ENCODE measurements at regions not wholly inside any gene's neighbourhood (a gene's known extent, or its start where the extent isn't known, plus 50 kb on each side); places are given as distances from the start of the nearest gene placed in this dataset.

DNA sequence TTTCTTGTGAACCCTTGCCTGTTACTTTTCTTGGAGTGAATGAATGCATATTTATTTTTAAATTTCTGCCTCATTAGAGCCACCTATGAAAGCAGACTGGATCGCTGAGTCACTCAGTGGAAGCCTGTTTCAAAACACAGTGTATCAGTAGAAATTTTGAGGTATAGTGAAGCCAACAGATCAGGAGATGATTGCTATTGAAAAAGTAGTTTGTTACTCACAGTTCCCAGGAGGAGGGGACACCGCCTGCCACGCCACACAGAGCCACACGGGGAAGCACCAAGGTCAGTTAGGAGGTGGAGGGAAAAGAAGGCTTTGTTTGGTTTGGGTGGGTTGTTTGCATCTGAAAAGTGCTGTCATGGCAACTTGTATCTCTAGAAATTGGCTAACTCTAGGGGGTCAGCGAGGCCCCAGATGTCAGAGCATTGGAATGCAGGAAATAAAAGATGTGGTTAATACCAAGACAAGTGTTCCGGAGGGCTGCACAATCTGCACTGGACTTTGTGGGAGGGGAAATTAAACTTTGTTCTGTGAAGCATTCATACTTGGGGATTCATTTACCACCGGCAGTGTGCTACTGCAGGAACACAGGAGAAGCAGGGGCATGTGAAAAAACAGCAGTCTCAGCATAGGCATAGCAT, 106.4 kb upstream of the SDK1 start:
- WGBS, 2 donors, result 45 to 49% methylated on average over 7 of the region's 7 CpGs
- H3K27me3 ChIP-seq, result no peaks in the 10 kb centered on the region
- H3K36me3 ChIP-seq (replicated peaks in 1 of 2; ENCODE audit: insufficient read depth in 1 of 2, low read depth in 2 of 2), result no peaks in the 10 kb centered on the region
- peak overlapping the region in 3 of 4 donors; percentile 32 to 88 (median 73) for H3K27ac ChIP-seq
- peak in 4 of 7 experiments; percentile 17 to 75 (median 51) for TF ChIP-seq CTCF (IDR thresholded peaks at IDR 0.05)
- peak in 2 of 3 donors; percentile 42 to 69 for TF ChIP-seq POLR2A (IDR thresholded peaks at IDR 0.05)
- H3K4me1 ChIP-seq, result peaks cover 21% of the 10 kb centered on the region
- intact Hi-C loops (cut with DNase I), result no loop called here
- H3K4me3 ChIP-seq, result no peak overlapping the region
- DNase-seq (peak; percentile 42 to 79 (median 60)), ATAC-seq (peak; percentile 93)
- H3K9me3 ChIP-seq, result no peaks in the 10 kb centered on the region

- no peak for TF ChIP-seq POLR2A (IDR thresholded peaks at IDR 0.05)
- no peak for TF ChIP-seq CTCF (IDR thresholded peaks at IDR 0.05)
- 76 to 80% methylated on average over 5 to 6 of the region's 6 CpGs for WGBS, 2 donors
- Histone ChIP-seq H3K36me3 (replicated peaks in 1 of 2; ENCODE audit: insufficient read depth in 1 of 2, low read depth in 2 of 2) (no peaks in the 10 kb centered on the region), H3K27me3 (no peaks in the 10 kb centered on the region), H3K9me3 (no peaks in the 10 kb centered on the region), H3K27ac (peak overlapping the region in 3 of 4 donors; percentile 32 to 88 (median 73)), H3K4me1 (peaks cover 21% of the 10 kb centered on the region), H3K4me3 (no peak overlapping the region)
- intact Hi-C loops (cut with DNase I), result no loop called here
- no peak for DNase-seq
- ATAC-seq, result no peak
These were observed 105.9 kb upstream of the SDK1 start for GRCh38 chr7:3195160-3195559.

- 84% methylated on average over 21 of the region's 21 CpGs for WGBS, 2 donors
These were observed 104.2 kb upstream of the SDK1 start for GRCh38 chr7:3196629-3197400.

GRCh38 chr7:3197567-3198213, 103.4 kb upstream of the SDK1 start:
- DNase-seq, result no peak
- no peak for ATAC-seq
- no peak for TF ChIP-seq POLR2A (IDR thresholded peaks at IDR 0.05)
- TF ChIP-seq CTCF (IDR thresholded peaks at IDR 0.05), result no peak
- H3K4me1 ChIP-seq, result peaks cover 25% of the 10 kb centered on the region
- no peaks in the 10 kb centered on the region for H3K36me3 ChIP-seq (replicated peaks in 1 of 2; ENCODE audit: insufficient read depth in 1 of 2, low read depth in 2 of 2)
- H3K27ac ChIP-seq, result no peak overlapping the region
- no peaks in the 10 kb centered on the region for H3K27me3 ChIP-seq
- H3K9me3 ChIP-seq, result no peaks in the 10 kb centered on the region
- intact Hi-C loops (cut with DNase I), result no loop called here
- no peak overlapping the region for H3K4me3 ChIP-seq
- 64 to 73% methylated on average over 11 of the region's 11 CpGs for WGBS, 2 donors

More at GRCh38 chr7:3196629-3197400, 104.2 kb upstream of the SDK1 start:
- H3K27me3 ChIP-seq, result no peaks in the 10 kb centered on the region
- no peaks in the 10 kb centered on the region for H3K9me3 ChIP-seq
- no peak for TF ChIP-seq CTCF (IDR thresholded peaks at IDR 0.05)
- H3K36me3 ChIP-seq (replicated peaks in 1 of 2; ENCODE audit: insufficient read depth in 1 of 2, low read depth in 2 of 2), result no peaks in the 10 kb centered on the region
- H3K27ac ChIP-seq, result no peak overlapping the region
- no peak for DNase-seq
- ATAC-seq, result no peak
- intact Hi-C loops (cut with DNase I), result no loop called here
- H3K4me3 ChIP-seq, result no peak overlapping the region
- peaks cover 25% of the 10 kb centered on the region for H3K4me1 ChIP-seq
